WTC11 (cell line): ENCODE measurements at regions not wholly inside any gene's neighbourhood (a gene's known extent, or its start where the extent isn't known, plus 50 kb on each side); places are given as distances from the start of the nearest gene placed in this dataset.

ENCODE experiments used
- CTCF ChIP-seq: fragments of 200-600 bp; IDR thresholded peaks from 2 replicates; pipeline ENCODE4 v1.8.0; 2022; ENCODE audit warnings: antibody characterized with exemption
- TF ChIP-seq, protein P1 (sequence below): sonication (generic); formaldehyde crosslinking; IDR thresholded peaks from 2 replicates; pipeline ENCODE4 v1.8.0; 2022; ENCODE audit warnings: mild to moderate bottlenecking, missing genetic modification reagents

GRCh38 chr5:108503986-108504385 is 122.1 kb upstream of the FBXL17 start:
- no peak for TF ChIP-seq CTCF
- TF ChIP-seq, protein P1, sequence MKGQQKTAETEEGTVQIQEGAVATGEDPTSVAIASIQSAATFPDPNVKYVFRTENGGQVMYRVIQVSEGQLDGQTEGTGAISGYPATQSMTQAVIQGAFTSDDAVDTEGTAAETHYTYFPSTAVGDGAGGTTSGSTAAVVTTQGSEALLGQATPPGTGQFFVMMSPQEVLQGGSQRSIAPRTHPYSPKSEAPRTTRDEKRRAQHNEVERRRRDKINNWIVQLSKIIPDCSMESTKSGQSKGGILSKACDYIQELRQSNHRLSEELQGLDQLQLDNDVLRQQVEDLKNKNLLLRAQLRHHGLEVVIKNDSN: no peak
